GM23248 (cell line): ENCODE measurements at regions not wholly inside any gene's neighbourhood (a gene's known extent, or its start where the extent isn't known, plus 50 kb on each side); places are given as distances from the start of the nearest gene placed in this dataset.

Experiments
- DNase-seq: peaks from one replicate; pipeline ENCODE4 v3.0.0-alpha.2; 2015
- H2AFZ ChIP-seq: fragments of 200-600 bp; sonication (generic); 2 replicates; pipeline ENCODE4 v1.6.1; 2016; ENCODE audit warnings: antibody characterized with exemption
- H3F3A ChIP-seq: fragments of 200-600 bp; sonication (generic); 2 replicates; pipeline ENCODE4 v1.6.1; 2016; ENCODE audit warnings: mild to moderate bottlenecking, antibody characterized with exemption, mixed run types; ENCODE audit not compliant: insufficient read depth
- H3K27ac ChIP-seq: fragments of 200-600 bp; sonication (generic); 2 replicates; pipeline ENCODE4 v1.5.1; 2016; ENCODE audit warnings: mild to moderate bottlenecking
- H3K27me3 ChIP-seq: fragments of 200-600 bp; sonication (generic); replicated peaks from 2 replicates; pipeline ENCODE4 v1.6.1; 2016; ENCODE audit warnings: mild to moderate bottlenecking; ENCODE audit not compliant: insufficient read depth
- H3K36me3 ChIP-seq: fragments of 200-600 bp; sonication (generic); 2 replicates; pipeline ENCODE4 v1.6.1; 2016; ENCODE audit warnings: low read depth, mild to moderate bottlenecking
- H3K4me1 ChIP-seq: fragments of 200-600 bp; sonication (generic); 2 replicates; pipeline ENCODE4 v1.6.1; 2016; ENCODE audit warnings: mild to moderate bottlenecking; ENCODE audit not compliant: insufficient read depth
- H3K4me2 ChIP-seq: fragments of 200-600 bp; sonication (generic); one replicate; pipeline ENCODE4 v1.6.1; 2016; ENCODE audit warnings: mild to moderate bottlenecking; ENCODE audit not compliant: unreplicated experiment
- H3K4me3 ChIP-seq: fragments of 200-600 bp; sonication (generic); 2 replicates; pipeline ENCODE4 v1.5.1; 2016; ENCODE audit warnings: mild to moderate bottlenecking
- H3K79me2 ChIP-seq: fragments of 200-600 bp; sonication (generic); 2 replicates; pipeline ENCODE4 v1.6.1; 2016; ENCODE audit warnings: mild to moderate bottlenecking; ENCODE audit not compliant: insufficient read depth
- H3K9ac ChIP-seq: fragments of 200-600 bp; sonication (generic); 2 replicates; pipeline ENCODE4 v1.6.1; 2016; ENCODE audit warnings: mild to moderate bottlenecking
- H3K9me2 ChIP-seq: fragments of 200-600 bp; sonication (generic); 2 replicates; pipeline ENCODE4 v1.6.1; 2016; ENCODE audit warnings: mixed run types, mild to moderate bottlenecking, moderate library complexity; ENCODE audit not compliant: insufficient read depth
- H3K9me3 ChIP-seq: fragments of 200-600 bp; sonication (generic); one replicate; pipeline ENCODE4 v1.6.1; 2017; ENCODE audit warnings: low read depth
- H4K20me1 ChIP-seq: fragments of 200-600 bp; sonication (generic); 2 replicates; pipeline ENCODE4 v1.6.0; 2016; ENCODE audit not compliant: insufficient read depth
- EZH2 ChIP-seq: fragments of 200-600 bp; sonication (generic); IDR thresholded peaks from 2 replicates; pipeline ENCODE4 v1.6.1; 2018; ENCODE audit warnings: antibody characterized with exemption, mild to moderate bottlenecking; ENCODE audit not compliant: insufficient read depth, poor library complexity, severe bottlenecking
- EZH2phosphoT487 ChIP-seq: fragments of 200-600 bp; sonication (generic); IDR thresholded peaks from 2 replicates; pipeline ENCODE4 v1.6.1; 2018; ENCODE audit warnings: antibody characterized with exemption, moderate library complexity, mild to moderate bottlenecking, low read depth; ENCODE audit not compliant: insufficient read depth
- WGBS, 2 experiments: methylation state at CpG; one replicate each; pipeline ENCODE4 v1.1.6; 2015 to 2017; ENCODE audit warnings: low lambda C conversion rate in 2 of 2, low coverage in 1 of 2; ENCODE audit errors: missing lambda C conversion rate in 2 of 2; 5-methylcytosine and 5-hydroxymethylcytosine counted together
- in situ Hi-C: fragments of 300-500 bp; cut with MboI; formaldehyde crosslinking; loops from 2 replicates; pipeline ENCODE4 v1.15.0; 2020

DNA sequence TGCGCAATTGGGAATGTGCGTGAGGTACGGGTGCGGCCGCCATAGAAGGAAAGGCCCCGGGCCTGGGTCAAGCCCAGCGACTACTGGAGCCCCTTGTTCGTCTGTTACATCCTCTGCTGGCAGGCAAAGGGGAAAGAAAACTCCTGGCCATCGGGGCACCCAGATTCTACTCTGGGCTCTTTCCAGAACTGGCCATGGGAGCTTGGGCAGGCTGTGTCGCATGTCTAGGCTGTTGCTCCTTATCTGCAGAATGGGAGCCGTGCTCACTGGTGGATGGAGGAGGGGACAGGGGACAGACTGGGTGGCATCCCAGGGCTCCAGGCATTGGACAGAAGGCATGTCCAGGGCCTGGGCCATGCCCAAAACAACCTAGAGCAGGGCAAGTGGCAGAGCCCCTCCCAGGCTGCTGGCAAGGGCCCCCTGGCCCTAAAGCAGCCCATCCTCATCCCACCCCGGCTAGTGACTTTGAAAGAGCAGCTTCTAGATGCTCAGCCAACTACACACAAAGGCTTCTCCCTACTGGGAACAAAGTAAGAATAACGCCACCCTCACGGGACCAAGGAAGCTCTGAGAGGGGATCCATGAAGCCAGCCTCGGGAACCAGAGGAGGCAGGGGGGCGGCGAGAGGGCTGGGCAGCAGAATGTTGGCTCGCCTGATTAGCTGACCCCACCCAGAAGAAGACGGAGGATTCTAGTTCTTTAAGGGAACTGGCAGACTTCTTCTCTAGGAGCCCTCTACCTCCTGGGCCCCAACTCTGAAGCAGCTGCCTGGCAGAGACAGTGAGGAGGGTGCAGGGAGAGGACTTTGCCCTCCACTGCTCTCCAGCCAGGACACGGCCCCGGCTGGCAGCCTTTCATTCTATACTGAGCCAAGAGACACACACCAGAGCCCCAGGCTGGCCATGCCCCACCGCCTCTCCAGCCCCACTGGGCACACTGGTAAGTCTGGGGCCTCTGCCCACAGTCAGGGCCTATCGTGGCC is 96.8 kb downstream of the SINHCAF start:
- Histone ChIP-seq H2AFZ (no peak overlapping the region), H3K9ac (no peak overlapping the region), H4K20me1 (no peaks in the 10 kb centered on the region), H3F3A (no peaks in the 10 kb centered on the region), H3K9me2 (no peaks in the 10 kb centered on the region), H3K4me3 (no peak overlapping the region), H3K36me3 (no peaks in the 10 kb centered on the region), H3K27me3 (peaks cover 13% of the 10 kb centered on the region), H3K9me3 (no peaks in the 10 kb centered on the region), H3K79me2 (no peaks in the 10 kb centered on the region), H3K4me1 (no peaks in the 10 kb centered on the region), H3K4me2 (no peak overlapping the region), H3K27ac (no peak overlapping the region)
- 62 to 65% methylated on average over 22 to 23 of the region's 23 CpGs for WGBS, 2 experiments
- TF ChIP-seq EZH2 = no peak
- no peak for TF ChIP-seq EZH2phosphoT487
- in situ Hi-C loops = no loop called here
- no peak for DNase-seq

DNA sequence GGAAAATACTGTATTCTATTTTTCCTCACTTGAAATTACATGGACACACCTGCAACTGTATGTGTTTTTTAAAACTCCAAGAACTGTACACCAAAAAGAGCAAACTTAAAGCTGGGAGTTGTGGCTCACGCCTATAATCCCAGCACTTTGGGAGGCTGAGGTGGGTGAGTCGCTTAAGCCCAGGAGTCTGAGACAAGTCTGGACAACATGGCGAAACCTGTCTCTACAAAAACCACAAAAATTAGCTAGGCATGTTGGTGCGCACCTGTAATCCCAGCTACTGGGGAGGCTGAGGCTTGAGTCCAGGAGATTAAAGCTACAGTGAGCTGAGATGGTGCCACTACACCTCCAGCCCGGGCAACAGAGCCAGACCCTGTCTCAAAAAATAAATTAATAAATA is 95.9 kb downstream of the SINHCAF start:
- Histone ChIP-seq H3F3A (no peaks in the 10 kb centered on the region), H3K27ac (no peak overlapping the region), H3K4me1 (no peaks in the 10 kb centered on the region), H3K4me3 (no peak overlapping the region), H3K9me3 (no peaks in the 10 kb centered on the region), H3K9ac (no peak overlapping the region), H3K9me2 (no peaks in the 10 kb centered on the region), H2AFZ (no peak overlapping the region), H3K27me3 (peaks cover 22% of the 10 kb centered on the region), H4K20me1 (no peaks in the 10 kb centered on the region), H3K79me2 (no peaks in the 10 kb centered on the region), H3K36me3 (no peaks in the 10 kb centered on the region), H3K4me2 (no peak overlapping the region)
- TF ChIP-seq EZH2 (no peak), EZH2phosphoT487 (no peak)
- DNase-seq = no peak
- in situ Hi-C loops = loop anchor here (10.0 kb wide), 1 partner anchor 385 kb away; no protein-coding TSS in a partner anchor
- WGBS, 2 experiments = 46 to 49% methylated on average over 5 of the region's 5 CpGs
